Uterus (tissue), 3 donors: ENCODE measurements at regions not wholly inside any gene's neighbourhood (a gene's known extent, or its start where the extent isn't known, plus 50 kb on each side); places are given as distances from the start of the nearest gene placed in this dataset.

Source experiments
- DNase-seq, 2 donors: peaks; one replicate each; pipeline ENCODE4 v3.0.0-alpha.2; 2019 to 2020
- H3K27ac ChIP-seq, 2 donors: fragments of 200-600 bp; sonication (generic); 1 replicate in 1 of 2; 2 replicates in 1 of 2; pipeline ENCODE4 v1.5.1; 2016 to 2018
- H3K27me3 ChIP-seq, 2 donors: fragments of 200-600 bp; sonication (generic); one replicate each; pipeline ENCODE4 v1.5.1; 2018 to 2019; ENCODE audit warnings: control low read depth in 1 of 2
- H3K36me3 ChIP-seq, 2 donors: fragments of 200-600 bp; sonication (generic); one replicate each; pipeline ENCODE4 v1.5.1; 2019; ENCODE audit warnings: control low read depth in 1 of 2
- H3K4me1 ChIP-seq, 2 donors: fragments of 200-600 bp; sonication (generic); one replicate each; pipeline ENCODE4 v1.5.1; 2018 to 2019; ENCODE audit warnings: control low read depth in 1 of 2
- H3K4me3 ChIP-seq, 2 donors: fragments of 200-600 bp; sonication (generic); 1 replicate in 1 of 2; 2 replicates in 1 of 2; pipeline ENCODE4 v1.5.1; 2018 to 2019; ENCODE audit warnings: mild to moderate bottlenecking in 1 of 2
- H3K9me3 ChIP-seq, 2 donors: fragments of 200-600 bp; sonication (generic); one replicate each; pipeline ENCODE4 v1.5.1; 2019; ENCODE audit warnings: control low read depth in 1 of 2
- CTCF ChIP-seq, 4 experiments: fragments of 200-600 bp in 2 of 4; fragments of 450-650 bp in 2 of 4; sonication (generic) in 2 of 4; IDR thresholded peaks; one replicate each; pipeline ENCODE4 v1.5.1; 2016 to 2019; ENCODE audit warnings: antibody characterized with exemption in 4 of 4, mild to moderate bottlenecking in 2 of 4, moderate library complexity in 1 of 4
- POLR2A ChIP-seq, 2 donors: fragments of 450-650 bp; IDR thresholded peaks; one replicate each; pipeline ENCODE4 v1.6.1; 2016; ENCODE audit warnings: antibody characterized with exemption in 2 of 2, mild to moderate bottlenecking in 1 of 2, moderate library complexity in 1 of 2
- intact Hi-C: fragments of 100-400 bp; cut with DNase I; formaldehyde crosslinking; loops from one replicate; pipeline ENCODE4 v1.15.1; 2023; ENCODE audit warnings: low total_unique reads
- donor health status: DM: yes; HTN: yes; CAD: no.

GRCh38 chr6:14798594-14798982 lies 447.3 kb upstream of the JARID2 start:
- TF ChIP-seq CTCF (IDR thresholded peaks at IDR 0.05): no peak
- no peak for TF ChIP-seq POLR2A (IDR thresholded peaks at IDR 0.05)

DNA sequence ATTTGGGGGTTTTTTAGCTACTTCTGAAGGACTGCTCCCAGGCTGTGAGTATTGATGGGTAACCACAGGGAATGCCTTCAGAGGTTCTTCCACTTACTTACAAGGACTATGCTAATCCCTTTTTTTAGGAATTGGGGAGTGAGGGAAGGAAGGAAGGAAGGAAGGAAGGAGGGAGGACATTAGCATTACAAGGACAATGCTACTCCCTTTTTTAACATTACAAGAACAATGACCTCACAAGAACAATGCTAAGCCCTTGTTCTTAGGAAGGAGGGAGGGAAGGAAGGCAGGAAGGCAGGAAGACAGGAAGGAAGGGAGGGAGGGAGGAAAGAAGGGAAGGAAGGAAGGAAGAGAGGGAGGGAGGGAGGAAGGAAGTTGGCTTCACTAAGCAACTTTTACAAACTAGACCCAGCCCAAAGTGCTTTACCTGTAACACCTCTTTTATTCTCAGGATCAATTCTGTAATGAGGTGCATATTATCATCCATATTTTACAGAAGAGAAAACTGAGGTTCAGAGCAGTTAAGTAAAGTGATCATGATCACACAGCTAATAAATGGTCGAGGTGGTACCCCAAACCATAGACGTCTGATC lies 446.8 kb upstream of the JARID2 start:
- TF ChIP-seq POLR2A (IDR thresholded peaks at IDR 0.05) (no peak), CTCF (IDR thresholded peaks at IDR 0.05) (no peak)
- intact Hi-C loops: no loop called here
- no peaks in the 10 kb centered on the region for H3K27me3 ChIP-seq
- no peak overlapping the region for H3K4me3 ChIP-seq
- H3K9me3 ChIP-seq: no peaks in the 10 kb centered on the region
- H3K27ac ChIP-seq: no peak overlapping the region
- no peaks in the 10 kb centered on the region for H3K36me3 ChIP-seq
- no peak for DNase-seq
- H3K4me1 ChIP-seq: no peaks in the 10 kb centered on the region

More at GRCh38 chr6:14798594-14798982, 447.3 kb upstream of the JARID2 start:
- Histone ChIP-seq H3K27ac (no peak overlapping the region), H3K27me3 (no peaks in the 10 kb centered on the region), H3K36me3 (no peaks in the 10 kb centered on the region), H3K9me3 (no peaks in the 10 kb centered on the region), H3K4me3 (no peak overlapping the region), H3K4me1 (no peaks in the 10 kb centered on the region)
- intact Hi-C loops: no loop called here
- DNase-seq: no peak

- peak; percentile 55 to 58 for DNase-seq
- Histone ChIP-seq H3K27ac (no peak overlapping the region), H3K4me1 (peaks cover 0 to 3% of the 10 kb centered on the region in 2 donors), H3K36me3 (no peaks in the 10 kb centered on the region), H3K9me3 (no peaks in the 10 kb centered on the region), H3K4me3 (no peak overlapping the region), H3K27me3 (no peaks in the 10 kb centered on the region)
- intact Hi-C loops: no loop called here
- no peak for TF ChIP-seq CTCF (IDR thresholded peaks at IDR 0.05)
- TF ChIP-seq POLR2A (IDR thresholded peaks at IDR 0.05): no peak
Measured at GRCh38 chr6:14799928-14800327, 445.9 kb upstream of the JARID2 start.

DNA sequence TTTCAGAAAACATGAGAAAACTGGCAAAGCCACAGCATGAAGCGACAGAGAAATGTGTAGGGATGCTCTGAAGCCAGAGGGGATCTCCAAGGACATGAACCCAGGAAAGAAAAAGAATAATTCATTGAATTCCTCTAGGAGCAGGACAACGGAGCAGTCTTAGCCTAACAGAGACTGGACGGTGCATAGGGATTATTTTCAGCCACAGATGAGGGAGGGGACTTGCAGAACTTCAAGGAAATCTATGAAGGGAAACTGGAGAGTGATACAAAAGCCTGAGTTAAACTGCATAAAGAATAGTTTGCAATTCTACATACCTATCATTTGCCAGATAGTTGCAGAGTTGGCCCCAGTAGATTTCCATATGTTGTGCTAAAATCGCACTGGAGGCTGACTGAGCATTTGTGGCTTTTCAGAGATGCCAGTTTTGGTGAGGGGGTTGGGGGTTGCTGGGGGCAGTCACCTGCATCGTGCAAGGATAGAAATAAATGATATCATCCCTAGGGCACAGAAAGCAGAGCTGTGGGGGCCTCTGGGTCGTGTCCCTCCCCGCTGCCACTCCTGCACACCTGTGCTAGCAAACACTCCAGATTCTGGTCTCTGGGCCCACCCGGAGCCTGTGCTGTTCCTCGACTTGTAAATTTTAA lies 443.2 kb upstream of the JARID2 start:
- TF ChIP-seq POLR2A (IDR thresholded peaks at IDR 0.05): no peak
- no peak for TF ChIP-seq CTCF (IDR thresholded peaks at IDR 0.05)
- H3K9me3 ChIP-seq: no peaks in the 10 kb centered on the region
- DNase-seq: no peak

GRCh38 chr6:14804001-14804784 lies 441.7 kb upstream of the JARID2 start:
- no peaks in the 10 kb centered on the region for H3K27me3 ChIP-seq
- no peak overlapping the region for H3K4me3 ChIP-seq
- H3K4me1 ChIP-seq: peaks cover 0 to 3% of the 10 kb centered on the region in 2 donors
- H3K27ac ChIP-seq: no peak overlapping the region
- TF ChIP-seq POLR2A (IDR thresholded peaks at IDR 0.05) (no peak), CTCF (IDR thresholded peaks at IDR 0.05) (no peak)
- no peaks in the 10 kb centered on the region for H3K9me3 ChIP-seq
- no peak for DNase-seq
- intact Hi-C loops: no loop called here
- no peaks in the 10 kb centered on the region for H3K36me3 ChIP-seq

More for the DNA sequence above, 443.2 kb upstream of the JARID2 start:
- Histone ChIP-seq H3K27me3 (no peaks in the 10 kb centered on the region), H3K4me3 (no peak overlapping the region), H3K27ac (no peak overlapping the region), H3K36me3 (no peaks in the 10 kb centered on the region), H3K4me1 (peaks cover 0 to 3% of the 10 kb centered on the region in 2 donors)
- intact Hi-C loops: no loop called here
